ENCODE measurements at regions not wholly inside any gene's neighbourhood (a gene's known extent, or its start where the extent isn't known, plus 50 kb on each side); places are given as distances from the start of the nearest gene placed in this dataset.

DNA sequence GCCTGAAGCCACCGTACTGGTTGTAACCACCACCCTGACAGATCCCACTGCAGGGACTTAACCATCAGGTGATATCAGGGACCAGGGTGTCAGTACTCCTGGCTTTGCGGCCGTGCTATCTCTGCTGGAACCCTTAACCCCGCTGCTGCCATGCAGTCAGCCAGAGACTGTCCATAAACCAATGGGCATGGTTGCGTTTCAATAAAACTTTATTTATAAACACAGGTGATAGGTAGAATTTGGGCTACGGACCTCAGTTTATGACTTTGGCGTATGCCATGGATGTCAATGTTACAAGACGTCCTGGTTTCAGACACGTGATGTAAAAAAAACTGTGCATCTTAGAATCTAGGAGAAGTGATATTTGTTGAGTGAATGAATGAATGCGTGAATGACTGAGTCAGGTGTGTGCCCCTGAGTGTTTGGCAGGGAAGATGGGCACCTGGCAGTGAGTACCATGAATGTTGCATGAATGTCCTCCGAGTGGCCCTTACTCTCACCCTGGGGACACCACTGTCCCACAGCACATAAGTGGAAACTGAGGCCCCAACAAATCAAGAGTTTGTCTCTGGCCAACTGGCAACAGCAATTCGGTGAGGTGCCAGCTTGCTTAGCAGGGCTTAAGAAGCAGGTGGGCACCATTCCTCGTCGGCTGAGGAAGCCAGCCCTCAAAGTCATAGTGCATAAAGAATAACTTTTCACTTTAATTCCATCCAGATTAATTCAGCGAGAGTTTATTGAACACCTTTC is 64.0 kb upstream of the APCDD1L start:
- H3K36me3 ChIP-seq (ENCODE audit: control insufficient read depth in 2 of 4, insufficient read depth in 4 of 4, low read length in 3 of 4) = no peaks in the 10 kb centered on the region
- H3K4ac ChIP-seq (replicated peaks; ENCODE audit: insufficient read length, low read depth, low read length) = no peak overlapping the region
- H3K4me2 ChIP-seq (ENCODE audit: insufficient read depth in 1 of 2, low read depth in 2 of 2, low read length in 2 of 2) = no peak overlapping the region
- H3K9ac ChIP-seq (replicated peaks in 1 of 4; ENCODE audit: extremely low read depth in 1 of 4, low read depth in 3 of 4, low read length in 3 of 4) = no peak overlapping the region
- no peak overlapping the region for H3K4me3 ChIP-seq (ENCODE audit: extremely low read depth in 1 of 4, insufficient read depth in 2 of 4, low read depth in 3 of 4, low read length in 4 of 4)
- FAIRE-seq = no peak
- 92% methylated on average over 15 of the region's 15 CpGs; no CpG with 5 or more reads in 1 of the 2 experiments for WGBS, 2 experiments (ENCODE audit: extremely low coverage in 1 of 2, insufficient coverage in 1 of 2, insufficient read length in 1 of 2, insufficient replicate concordance in 2 of 2, low coverage in 1 of 2, low lambda C conversion rate in 2 of 2, missing lambda C conversion rate in 1 of 2)
- no peaks in the 10 kb centered on the region for H4K20me1 ChIP-seq (replicated peaks in 1 of 2; ENCODE audit: control insufficient read depth in 1 of 2, insufficient read depth in 2 of 2, low read length in 2 of 2)
- H2BK20ac ChIP-seq (ENCODE audit: low read length) = no peak overlapping the region
- H3K79me1 ChIP-seq (ENCODE audit: low read depth, low read length) = no peaks in the 10 kb centered on the region
- H3K79me2 ChIP-seq (ENCODE audit: control insufficient read depth in 1 of 2, insufficient read depth in 2 of 2, low read length in 2 of 2) = no peaks in the 10 kb centered on the region
- no peak overlapping the region for H3K14ac ChIP-seq (ENCODE audit: insufficient read length)
- peaks cover 0 to 4% of the 10 kb centered on the region in 2 experiments; a peak in 1 of 4 replicates for H3K9me3 ChIP-seq (ENCODE audit: insufficient read depth in 2 of 2, low read depth in 1 of 2, low read length in 1 of 2)
- no peaks in the 10 kb centered on the region; a peak in 2 of 7 replicates for H3K27me3 ChIP-seq (replicated peaks in 1 of 4; ENCODE audit: control insufficient read depth in 3 of 4, extremely low read depth in 1 of 4, insufficient read depth in 3 of 4, low read length in 3 of 4)
- H3K18ac ChIP-seq (ENCODE audit: extremely low read depth, low read length) = no peak overlapping the region
- no peak for DNase-seq (ENCODE audit: low read depth in 1 of 2, low spot score in 2 of 2)
- peaks cover 2% of the 10 kb centered on the region; the same call in 1 of the 2 replicates for H3K23me2 ChIP-seq (ENCODE audit: low read depth, low read length)
- H4K91ac ChIP-seq (replicated peaks; ENCODE audit: insufficient read length, low read length) = no peak overlapping the region
- H3K23ac ChIP-seq (ENCODE audit: insufficient read length) = no peak overlapping the region
- no peak overlapping the region for H4K8ac ChIP-seq (ENCODE audit: extremely low read depth, insufficient read depth, low read length)
- H3K56ac ChIP-seq (replicated peaks; ENCODE audit: insufficient read length, low read depth, low read length) = no peak overlapping the region
- no peak overlapping the region for H4K5ac ChIP-seq (ENCODE audit: insufficient read length, low read depth, low read length)
- ChIA-PET POLR2A (ENCODE audit: partially characterized antibody) (interaction anchor here (1.2 kb wide), 1 partner anchor 40 kb away, joined by 3 read pairs; no protein-coding TSS in a partner anchor), CTCF (ENCODE audit: partially characterized antibody) (no interaction called here)
- no peak overlapping the region for H2AFZ ChIP-seq (ENCODE audit: low read length)
- 0 out of 2 replicates have a peak overlapping the region, but pooled peaks have one; percentile 67 for H2BK15ac ChIP-seq (ENCODE audit: low read length)
- no peak overlapping the region for H2BK120ac ChIP-seq (replicated peaks; ENCODE audit: low read depth, low read length)
- peaks cover 0 to 12% (median 5%) of the 10 kb centered on the region in 4 experiments; a peak in 5 of 7 replicates for H3K4me1 ChIP-seq (replicated peaks in 1 of 4; ENCODE audit: control insufficient read depth in 3 of 4, insufficient read depth in 4 of 4, low read length in 3 of 4)
- H2AK5ac ChIP-seq (ENCODE audit: low read depth, low read length) = no peak overlapping the region
- H2BK5ac ChIP-seq (ENCODE audit: low read depth, low read length) = no peak overlapping the region
- H3K27ac ChIP-seq (ENCODE audit: low read depth, low read length) = no peak overlapping the region
- H2BK12ac ChIP-seq (ENCODE audit: low read depth, low read length) = no peak overlapping the region
- TF ChIP-seq TAF7 (optimal IDR thresholded peaks at IDR 0.05; ENCODE audit: borderline replicate concordance, low read depth, low read length) (no peak), PHF8 (conservative IDR thresholded peaks at IDR 0.05; ENCODE audit: low read depth, low read length) (no peak), SIX5 (IDR thresholded peaks at IDR 0.05; ENCODE audit: low read depth, low read length) (no peak), JUN (IDR thresholded peaks at IDR 0.05; ENCODE audit: low read depth, low read length) (no peak), BCL11A (IDR thresholded peaks at IDR 0.05; ENCODE audit: low read depth in 2 of 2, low read length in 2 of 2) (no peak), KDM5A (IDR thresholded peaks at IDR 0.05; ENCODE audit: low read length) (no peak), TAF1 (IDR thresholded peaks at IDR 0.05; ENCODE audit: low read depth, low read length) (no peak), HDAC6 (IDR thresholded peaks at IDR 0.05; ENCODE audit: low read depth, low read length) (no peak), RFX5 (IDR thresholded peaks at IDR 0.05; ENCODE audit: borderline replicate concordance, low read depth, low read length) (no peak), SUZ12 (IDR thresholded peaks at IDR 0.05; ENCODE audit: low read length) (no peak), TCF12 (IDR thresholded peaks at IDR 0.05; ENCODE audit: low read depth, low read length) (no peak), SIN3A (conservative IDR thresholded peaks at IDR 0.05 in 1 of 2, IDR thresholded peaks at IDR 0.05 in 1 of 2; ENCODE audit: low read depth in 1 of 2, low read length in 2 of 2) (no peak)
- TF ChIP-seq, protein P1, sequence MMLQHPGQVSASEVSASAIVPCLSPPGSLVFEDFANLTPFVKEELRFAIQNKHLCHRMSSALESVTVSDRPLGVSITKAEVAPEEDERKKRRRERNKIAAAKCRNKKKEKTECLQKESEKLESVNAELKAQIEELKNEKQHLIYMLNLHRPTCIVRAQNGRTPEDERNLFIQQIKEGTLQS (IDR thresholded peaks at IDR 0.05; ENCODE audit: insufficient read depth, low read depth, low read length) = no peak

Measured in H1 (cell line).